Gastrocnemius medialis (tissue), 4 donors: ENCODE measurements at regions not wholly inside any gene's neighbourhood (a gene's known extent, or its start where the extent isn't known, plus 50 kb on each side); places are given as distances from the start of the nearest gene placed in this dataset.

Source experiments
- ATAC-seq, 2 donors: fragments of 150-250 bp; one replicate each; pipeline ENCODE4 v1.9.1; 2016
- DNase-seq, 2 donors: peaks; one replicate each; pipeline ENCODE4 v3.0.0-alpha.2; 2019
- H3K27ac ChIP-seq, 4 donors: fragments of 200-600 bp; sonication (generic); 1 replicate in 1 of 4; 2 replicates in 3 of 4; pipeline ENCODE4 v1.5.1; 2016 to 2018; ENCODE audit warnings: mild to moderate bottlenecking in 2 of 4, moderate library complexity in 1 of 4
- H3K27me3 ChIP-seq, 3 donors: fragments of 200-600 bp; sonication (generic) in 2 of 3; 1 replicate in 1 of 3; 2 replicates in 2 of 3; pipeline versions ENCODE4 v1.5.1 to v1.6.0; 2016 to 2019; ENCODE audit warnings: mild to moderate bottlenecking in 1 of 3, moderate library complexity in 1 of 3
- H3K36me3 ChIP-seq, 2 donors: fragments of 200-600 bp; sonication (generic) in 1 of 2; one replicate each; pipeline ENCODE4 v1.5.1; 2017 to 2018
- H3K4me1 ChIP-seq, 2 donors: fragments of 200-600 bp; sonication (generic) in 1 of 2; one replicate each; pipeline ENCODE4 v1.5.1; 2016 to 2017; ENCODE audit warnings: mild to moderate bottlenecking in 2 of 2
- H3K4me3 ChIP-seq, 4 donors: fragments of 200-600 bp; sonication (generic) in 3 of 4; 1 replicate in 1 of 4; 2 replicates in 3 of 4; pipeline ENCODE4 v1.5.1; 2016 to 2019; ENCODE audit warnings: mild to moderate bottlenecking in 2 of 4
- H3K9me3 ChIP-seq, 3 donors: fragments of 200-600 bp; sonication (generic) in 2 of 3; 1 replicate in 1 of 3; 2 replicates in 2 of 3; pipeline ENCODE4 v1.5.1; 2016 to 2019
- POLR2A ChIP-seq, 2 donors: fragments of 450-650 bp; IDR thresholded peaks; one replicate each; pipeline ENCODE4 v1.6.1; 2017; ENCODE audit warnings: antibody characterized with exemption in 2 of 2, mild to moderate bottlenecking in 2 of 2, moderate library complexity in 2 of 2
- in situ Hi-C, 4 donors: fragments of 200-750 bp; cut with MboI; loops; one replicate each; pipeline versions ENCODE4 v1.15.0 to v1.8.0; 2017; ENCODE audit warnings: low sequenced_read_pairs in 4 of 4
- intact Hi-C: fragments of 100-400 bp; cut with DNase I; formaldehyde crosslinking; loops from one replicate; pipeline ENCODE4 v1.15.1; 2023; ENCODE audit warnings: low total_unique reads
- TF ChIP-seq, protein P1 (sequence below), 5 experiments: fragments of 450-650 bp in 3 of 5; fragments of 200-600 bp in 2 of 5; sonication (generic) in 2 of 5; IDR thresholded peaks in 4 of 5; conservative IDR thresholded peaks in 1 of 5; 1 replicate in 4 of 5; 2 replicates in 1 of 5; pipeline ENCODE4 v1.5.1; 2016 to 2019; ENCODE audit warnings: antibody characterized with exemption in 5 of 5, mild to moderate bottlenecking in 3 of 5, moderate library complexity in 3 of 5

- no peak for DNase-seq
- Histone ChIP-seq H3K4me1 (no peaks in the 10 kb centered on the region), H3K36me3 (no peaks in the 10 kb centered on the region), H3K4me3 (no peak overlapping the region), H3K27me3 (no peaks in the 10 kb centered on the region), H3K27ac (no peak overlapping the region), H3K9me3 (no peaks in the 10 kb centered on the region)
- TF ChIP-seq, protein P1, sequence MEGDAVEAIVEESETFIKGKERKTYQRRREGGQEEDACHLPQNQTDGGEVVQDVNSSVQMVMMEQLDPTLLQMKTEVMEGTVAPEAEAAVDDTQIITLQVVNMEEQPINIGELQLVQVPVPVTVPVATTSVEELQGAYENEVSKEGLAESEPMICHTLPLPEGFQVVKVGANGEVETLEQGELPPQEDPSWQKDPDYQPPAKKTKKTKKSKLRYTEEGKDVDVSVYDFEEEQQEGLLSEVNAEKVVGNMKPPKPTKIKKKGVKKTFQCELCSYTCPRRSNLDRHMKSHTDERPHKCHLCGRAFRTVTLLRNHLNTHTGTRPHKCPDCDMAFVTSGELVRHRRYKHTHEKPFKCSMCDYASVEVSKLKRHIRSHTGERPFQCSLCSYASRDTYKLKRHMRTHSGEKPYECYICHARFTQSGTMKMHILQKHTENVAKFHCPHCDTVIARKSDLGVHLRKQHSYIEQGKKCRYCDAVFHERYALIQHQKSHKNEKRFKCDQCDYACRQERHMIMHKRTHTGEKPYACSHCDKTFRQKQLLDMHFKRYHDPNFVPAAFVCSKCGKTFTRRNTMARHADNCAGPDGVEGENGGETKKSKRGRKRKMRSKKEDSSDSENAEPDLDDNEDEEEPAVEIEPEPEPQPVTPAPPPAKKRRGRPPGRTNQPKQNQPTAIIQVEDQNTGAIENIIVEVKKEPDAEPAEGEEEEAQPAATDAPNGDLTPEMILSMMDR (IDR thresholded peaks at IDR 0.05 in 4 of 5, conservative IDR thresholded peaks at IDR 0.05 in 1 of 5) = no peak
- TF ChIP-seq POLR2A (IDR thresholded peaks at IDR 0.05) = no peak
- no peak for ATAC-seq
- in situ Hi-C loops (no loop called here), intact Hi-C loops (loop anchor here (10.0 kb wide), 1 partner anchor 182 kb away; the partner anchor contains the start of gene CCN2)
These were observed 185.8 kb upstream of the CCN2 start for GRCh38 chr6:132136981-132137380.

GRCh38 chr6:132135409-132135808, 184.2 kb upstream of the CCN2 start:
- ATAC-seq (no peak), DNase-seq (no peak)
- no peak overlapping the region for H3K4me3 ChIP-seq
- no peaks in the 10 kb centered on the region for H3K9me3 ChIP-seq
- H3K4me1 ChIP-seq = peaks cover 0 to 5% of the 10 kb centered on the region in 2 donors
- no peak overlapping the region for H3K27ac ChIP-seq
- no peaks in the 10 kb centered on the region for H3K36me3 ChIP-seq
- no peak for TF ChIP-seq POLR2A (IDR thresholded peaks at IDR 0.05)
- TF ChIP-seq, protein P1 (IDR thresholded peaks at IDR 0.05 in 4 of 5, conservative IDR thresholded peaks at IDR 0.05 in 1 of 5) = no peak
- intact Hi-C loops (loop anchor here (10.0 kb wide), 1 partner anchor 181 kb away; the partner anchor contains the start of gene CCN2), in situ Hi-C loops (no loop called here)
- H3K27me3 ChIP-seq = no peaks in the 10 kb centered on the region

GRCh38 chr6:132133736-132134445, 182.7 kb upstream of the CCN2 start:
- no peak overlapping the region for H3K4me3 ChIP-seq
- no peaks in the 10 kb centered on the region for H3K9me3 ChIP-seq
- intact Hi-C loops (loop anchor here (5.0 to 10.0 kb wide), 2 partner anchors 117 to 179 kb away; partner anchors contain the start of gene CCN2), in situ Hi-C loops (no loop called here)
- ATAC-seq (no peak), DNase-seq (peak; percentile 14 to 15)
- H3K27ac ChIP-seq = peak overlapping the region in 2 of 4 donors; percentile 55 to 68
- no peak for TF ChIP-seq POLR2A (IDR thresholded peaks at IDR 0.05)
- TF ChIP-seq, protein P1 (IDR thresholded peaks at IDR 0.05 in 4 of 5, conservative IDR thresholded peaks at IDR 0.05 in 1 of 5) = no peak
- H3K36me3 ChIP-seq = no peaks in the 10 kb centered on the region
- peaks cover 0 to 5% of the 10 kb centered on the region in 2 donors for H3K4me1 ChIP-seq
- no peaks in the 10 kb centered on the region for H3K27me3 ChIP-seq

- Histone ChIP-seq H3K27ac (peak overlapping the region; percentile 41 to 68 (median 60)), H3K4me1 (peaks cover 0 to 5% of the 10 kb centered on the region in 2 donors), H3K9me3 (no peaks in the 10 kb centered on the region), H3K27me3 (no peaks in the 10 kb centered on the region), H3K4me3 (no peak overlapping the region), H3K36me3 (no peaks in the 10 kb centered on the region)
- DNase-seq (no peak), ATAC-seq (no peak)
- in situ Hi-C loops = no loop called here
- TF ChIP-seq, protein P1 (IDR thresholded peaks at IDR 0.05 in 4 of 5, conservative IDR thresholded peaks at IDR 0.05 in 1 of 5) = no peak
- no peak for TF ChIP-seq POLR2A (IDR thresholded peaks at IDR 0.05)
- intact Hi-C loops = loop anchor here (5.0 to 10.0 kb wide), 2 partner anchors 116 to 178 kb away; partner anchors contain the start of gene CCN2
These were observed 181.9 kb upstream of the CCN2 start for GRCh38 chr6:132132924-132133639.
